Testis (tissue), 2 donors: ENCODE measurements at regions not wholly inside any gene's neighbourhood (a gene's known extent, or its start where the extent isn't known, plus 50 kb on each side); places are given as distances from the start of the nearest gene placed in this dataset.

Experiments
- DNase-seq: peaks from one replicate; pipeline ENCODE4 v3.0.0-alpha.2; 2019
- H3K27ac ChIP-seq, 2 donors: fragments of 200-600 bp; sonication (generic); one replicate each; pipeline ENCODE4 v1.5.1; 2019
- H3K27me3 ChIP-seq: fragments of 200-600 bp; sonication (generic); one replicate; pipeline ENCODE4 v1.5.1; 2019
- H3K36me3 ChIP-seq: fragments of 200-600 bp; sonication (generic); one replicate; pipeline ENCODE4 v1.5.1; 2017; ENCODE audit warnings: low read depth; ENCODE audit errors: missing control alignments
- H3K4me1 ChIP-seq: fragments of 200-600 bp; sonication (generic); one replicate; pipeline ENCODE4 v1.5.1; 2019
- H3K4me3 ChIP-seq, 2 donors: fragments of 200-600 bp; sonication (generic); one replicate each; pipeline ENCODE4 v1.5.1; 2017 to 2019
- H3K9me3 ChIP-seq: fragments of 200-600 bp; sonication (generic); one replicate; pipeline ENCODE4 v1.5.1; 2017
- CTCF ChIP-seq, 3 experiments: fragments of 450-650 bp in 2 of 3; fragments of 200-600 bp in 1 of 3; sonication (generic) in 1 of 3; IDR thresholded peaks; one replicate each; pipeline ENCODE4 v1.5.1; 2016 to 2019; ENCODE audit warnings: antibody characterized with exemption in 3 of 3, mild to moderate bottlenecking in 2 of 3, moderate library complexity in 1 of 3
- POLR2A ChIP-seq: fragments of 450-650 bp; IDR thresholded peaks from one replicate; pipeline ENCODE4 v1.6.1; 2017; ENCODE audit warnings: antibody characterized with exemption, mild to moderate bottlenecking, moderate library complexity
- whole genome bisulfite sequencing, 2 donors: methylation state at CpG; one replicate each; pipeline ENCODE4 v1.1.5; 2018; 5-methylcytosine and 5-hydroxymethylcytosine counted together
- intact Hi-C: fragments of 100-400 bp; cut with DNase I; formaldehyde crosslinking; loops from one replicate; pipeline ENCODE4 v1.15.1; 2023; ENCODE audit warnings: low total_unique reads

DNA sequence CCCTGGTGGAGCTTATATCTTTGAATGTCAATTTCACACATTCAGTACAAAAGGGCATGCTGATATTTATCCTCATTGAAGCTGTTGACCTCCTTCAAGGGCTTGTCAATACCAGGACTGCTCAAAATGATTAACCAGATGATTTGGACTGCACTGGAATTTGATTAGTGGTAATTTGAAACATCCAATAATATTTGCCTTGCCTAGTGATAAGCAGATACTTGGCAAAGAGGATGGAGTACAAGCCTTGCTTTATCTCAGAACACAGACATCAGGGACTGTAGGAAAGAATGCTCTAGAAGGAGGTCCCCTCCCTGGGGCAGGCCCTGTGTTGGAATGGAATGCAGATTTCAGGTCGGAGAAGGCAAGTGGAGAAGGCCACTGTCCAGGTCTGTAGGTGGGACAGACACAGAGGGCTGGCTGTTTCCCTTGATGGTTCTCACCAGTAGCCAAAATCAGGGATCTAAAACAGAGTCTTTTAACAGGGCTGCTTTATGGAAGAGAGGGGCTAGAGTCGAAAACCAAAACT is 64.8 kb upstream of the ZNF648 start:
- TF ChIP-seq CTCF (IDR thresholded peaks at IDR 0.05) (no peak), POLR2A (no peak)
- DNase-seq: no peak
- intact Hi-C loops: no loop called here
- Histone ChIP-seq H3K27ac (no peak overlapping the region), H3K27me3 (no peaks in the 10 kb centered on the region), H3K9me3 (no peaks in the 10 kb centered on the region), H3K4me1 (peaks cover 20% of the 10 kb centered on the region), H3K36me3 (no peaks in the 10 kb centered on the region), H3K4me3 (no peak overlapping the region)
- 66 to 75% methylated on average over 2 of the region's 2 CpGs for WGBS, 2 donors

DNA sequence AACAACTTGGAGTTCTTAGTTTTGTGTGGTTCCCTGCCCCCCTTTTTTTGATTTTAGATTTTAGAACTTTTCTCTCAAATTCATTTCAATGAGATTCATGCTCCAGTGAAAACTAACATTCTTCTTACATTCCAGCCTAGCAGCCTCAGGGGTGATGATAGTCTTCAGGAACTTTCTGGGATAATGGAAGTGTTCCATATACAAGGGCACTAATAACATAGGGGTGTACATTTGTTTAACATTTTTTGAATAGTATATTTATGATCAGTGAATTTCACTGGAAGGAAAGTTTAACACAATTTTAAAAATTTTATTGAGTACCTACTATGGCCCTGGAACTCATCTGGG is 61.4 kb upstream of the ZNF648 start:
- peak overlapping the region in 1 of 2 donors; percentile 34 for H3K27ac ChIP-seq
- intact Hi-C loops: no loop called here
- no peak for TF ChIP-seq POLR2A
- TF ChIP-seq CTCF (IDR thresholded peaks at IDR 0.05): no peak

GRCh38 chr1:182122256-182122912 is 60.9 kb upstream of the ZNF648 start:
- Histone ChIP-seq H3K27ac (peak overlapping the region in 1 of 2 donors; percentile 34), H3K4me3 (no peak overlapping the region), H3K27me3 (no peaks in the 10 kb centered on the region), H3K4me1 (peaks cover 25% of the 10 kb centered on the region), H3K9me3 (no peaks in the 10 kb centered on the region), H3K36me3 (no peaks in the 10 kb centered on the region)
- WGBS, 2 donors: 31 to 35% methylated on average over 1 of the region's 1 CpG
- intact Hi-C loops: no loop called here
- TF ChIP-seq POLR2A: no peak
- no peak for TF ChIP-seq CTCF (IDR thresholded peaks at IDR 0.05)
- DNase-seq: peak; percentile 66

More for the DNA sequence above, 61.4 kb upstream of the ZNF648 start:
- H3K36me3 ChIP-seq: no peaks in the 10 kb centered on the region
- DNase-seq: no peak
- peaks cover 25% of the 10 kb centered on the region for H3K4me1 ChIP-seq
- H3K4me3 ChIP-seq: no peak overlapping the region
- no peaks in the 10 kb centered on the region for H3K9me3 ChIP-seq
- H3K27me3 ChIP-seq: no peaks in the 10 kb centered on the region

DNA sequence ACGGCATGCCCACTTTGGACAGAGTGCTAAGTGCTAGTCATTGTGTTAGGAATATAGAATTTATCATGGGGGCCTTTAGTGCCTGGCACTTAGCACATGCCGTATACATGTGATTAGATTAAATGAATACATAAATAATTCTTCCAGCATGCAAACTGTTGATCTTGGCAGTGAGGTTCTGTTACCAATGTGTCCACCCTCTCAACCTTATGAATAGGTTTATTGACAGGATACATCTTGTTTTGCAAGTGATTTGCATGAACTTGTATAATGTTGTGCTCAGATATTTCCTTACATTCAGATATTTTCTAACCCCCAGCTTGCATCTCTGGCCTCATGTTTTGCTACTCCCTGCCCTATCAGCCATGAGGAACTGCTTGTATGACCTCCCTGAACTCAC is 60.3 kb upstream of the ZNF648 start:
- peak overlapping the region; percentile 73 to 77 for H3K27ac ChIP-seq
- H3K36me3 ChIP-seq: no peaks in the 10 kb centered on the region
- TF ChIP-seq POLR2A (no peak), CTCF (IDR thresholded peaks at IDR 0.05) (no peak)
- H3K27me3 ChIP-seq: no peaks in the 10 kb centered on the region
- peaks cover 25% of the 10 kb centered on the region for H3K4me1 ChIP-seq
- H3K9me3 ChIP-seq: no peaks in the 10 kb centered on the region
- no peak for DNase-seq
- H3K4me3 ChIP-seq: no peak overlapping the region
- intact Hi-C loops: no loop called here
- 62 to 96% methylated on average over 2 of the region's 2 CpGs for WGBS, 2 donors
